IPS DF 6.9 (cell line): ENCODE measurements at regions not wholly inside any gene's neighbourhood (a gene's known extent, or its start where the extent isn't known, plus 50 kb on each side); places are given as distances from the start of the nearest gene placed in this dataset.

Experiments
- DNase-seq: peaks from one replicate; pipeline ENCODE4 v3.0.0-alpha.2; 2013; ENCODE audit warnings: low read depth, low spot score
- H3K27ac ChIP-seq: one replicate; pipeline ENCODE4 v1.5.1; 2013; ENCODE audit warnings: low read length, control low read depth
- H3K27me3 ChIP-seq: 2 replicates; pipeline ENCODE4 v1.6.1; 2013; ENCODE audit warnings: mild to moderate bottlenecking, low read length; ENCODE audit not compliant: control insufficient read depth, insufficient read depth
- H3K36me3 ChIP-seq: 2 replicates; pipeline ENCODE4 v1.6.1; 2013; ENCODE audit warnings: low read length; ENCODE audit not compliant: control insufficient read depth, insufficient read depth
- H3K4me1 ChIP-seq: 2 replicates; pipeline ENCODE4 v1.6.1; 2013; ENCODE audit warnings: low read length; ENCODE audit not compliant: control insufficient read depth, insufficient read depth
- H3K4me3 ChIP-seq: 2 replicates; pipeline ENCODE4 v1.5.1; 2013; ENCODE audit warnings: mild to moderate bottlenecking, low read length
- H3K9me3 ChIP-seq: 2 replicates; pipeline ENCODE4 v1.6.1; 2013; ENCODE audit warnings: low read length, inconsistent platforms; ENCODE audit not compliant: control insufficient read depth, insufficient read depth
- WGBS: extraction: QIAGEN DNeasy Blood & Tissue Kit; methylation state at CpG from one replicate; pipeline ENCODE4 v1.1.7; 2013; ENCODE audit warnings: mixed read lengths, missing lambda C conversion rate; ENCODE audit not compliant: insufficient read length, insufficient coverage; 5-methylcytosine and 5-hydroxymethylcytosine counted together

GRCh38 chr12:30816742-30817465 is 62.2 kb upstream of the CAPRIN2 start:
- H3K27me3 ChIP-seq, result no peaks in the 10 kb centered on the region
- DNase-seq, result no peak
- WGBS, result no CpG with 5 or more reads among the region's 6 CpGs
- H3K4me3 ChIP-seq, result no peak overlapping the region
- H3K27ac ChIP-seq, result no peak overlapping the region
- no peaks in the 10 kb centered on the region for H3K36me3 ChIP-seq
- no peaks in the 10 kb centered on the region for H3K4me1 ChIP-seq
- H3K9me3 ChIP-seq, result no peaks in the 10 kb centered on the region

- Histone ChIP-seq H3K4me3 (no peak overlapping the region), H3K9me3 (no peaks in the 10 kb centered on the region), H3K27me3 (no peaks in the 10 kb centered on the region), H3K27ac (no peak overlapping the region), H3K4me1 (no peaks in the 10 kb centered on the region), H3K36me3 (no peaks in the 10 kb centered on the region)
- no peak for DNase-seq
Observed at GRCh38 chr12:30814295-30814655, 59.5 kb upstream of the CAPRIN2 start.

- Histone ChIP-seq H3K4me3 (no peak overlapping the region), H3K36me3 (no peaks in the 10 kb centered on the region), H3K27ac (no peak overlapping the region), H3K9me3 (no peaks in the 10 kb centered on the region), H3K27me3 (no peaks in the 10 kb centered on the region), H3K4me1 (no peaks in the 10 kb centered on the region)
- no peak for DNase-seq
- WGBS, result no CpG with 5 or more reads among the region's 3 CpGs
Observed at GRCh38 chr12:30813525-30814294, 59.0 kb upstream of the CAPRIN2 start.

- H3K9me3 ChIP-seq, result no peaks in the 10 kb centered on the region
- H3K36me3 ChIP-seq, result no peaks in the 10 kb centered on the region
- no peaks in the 10 kb centered on the region for H3K27me3 ChIP-seq
- H3K4me3 ChIP-seq, result no peak overlapping the region
- no peak for DNase-seq
- H3K4me1 ChIP-seq, result no peaks in the 10 kb centered on the region
- H3K27ac ChIP-seq, result no peak overlapping the region
- WGBS, result no CpG with 5 or more reads among the region's 4 CpGs
Observed at GRCh38 chr12:30811966-30812365, 57.2 kb upstream of the CAPRIN2 start.

GRCh38 chr12:30810918-30811317 is 56.2 kb upstream of the CAPRIN2 start:
- H3K4me1 ChIP-seq, result no peaks in the 10 kb centered on the region
- H3K9me3 ChIP-seq, result no peaks in the 10 kb centered on the region
- H3K27me3 ChIP-seq, result no peaks in the 10 kb centered on the region
- no peak overlapping the region for H3K27ac ChIP-seq
- H3K36me3 ChIP-seq, result no peaks in the 10 kb centered on the region
- DNase-seq, result no peak
- no peak overlapping the region for H3K4me3 ChIP-seq
- no CpG with 5 or more reads among the region's 2 CpGs for WGBS

- H3K36me3 ChIP-seq, result no peaks in the 10 kb centered on the region
- H3K4me1 ChIP-seq, result no peaks in the 10 kb centered on the region
- WGBS, result no CpG with 5 or more reads among the region's 1 CpG
- H3K4me3 ChIP-seq, result no peak overlapping the region
- peaks cover 1% of the 10 kb centered on the region; the same call in 1 of the 2 replicates for H3K9me3 ChIP-seq
- DNase-seq, result no peak
- H3K27ac ChIP-seq, result no peak overlapping the region
- H3K27me3 ChIP-seq, result no peaks in the 10 kb centered on the region
Observed at GRCh38 chr12:30807695-30808034, 52.9 kb upstream of the CAPRIN2 start.

- Histone ChIP-seq H3K27ac (no peak overlapping the region), H3K36me3 (no peaks in the 10 kb centered on the region), H3K27me3 (no peaks in the 10 kb centered on the region), H3K4me1 (no peaks in the 10 kb centered on the region), H3K9me3 (peaks cover 1% of the 10 kb centered on the region; the same call in 1 of the 2 replicates), H3K4me3 (no peak overlapping the region)
- DNase-seq, result no peak
- no CpG with 5 or more reads among the region's 7 CpGs for WGBS
Observed at GRCh38 chr12:30806989-30807694, 52.4 kb upstream of the CAPRIN2 start.

- Histone ChIP-seq H3K9me3 (peaks cover 1% of the 10 kb centered on the region; the same call in 1 of the 2 replicates), H3K27ac (no peak overlapping the region)
- no CpG with 5 or more reads among the region's 1 CpG for WGBS
Observed at GRCh38 chr12:30805959-30806358, 51.2 kb upstream of the CAPRIN2 start.

More at GRCh38 chr12:30805959-30806358, 51.2 kb upstream of the CAPRIN2 start:
- no peaks in the 10 kb centered on the region for H3K27me3 ChIP-seq
- H3K4me1 ChIP-seq, result no peaks in the 10 kb centered on the region
- no peak overlapping the region for H3K4me3 ChIP-seq
- H3K36me3 ChIP-seq, result no peaks in the 10 kb centered on the region
- DNase-seq, result no peak
